ENCODE measurements at regions not wholly inside any gene's neighbourhood (a gene's known extent, or its start where the extent isn't known, plus 50 kb on each side); places are given as distances from the start of the nearest gene placed in this dataset.
A peak's percentile ranks its signal among the peaks of the same experiment; 100 is the strongest.

- Histone ChIP-seq H3K36me3 (no peaks in the 10 kb centered on the region), H3K9me3 (no peaks in the 10 kb centered on the region), H3K27me3 (peaks cover 0 to 3% (median 0%) of the 10 kb centered on the region in 4 donors), H3K4me1 (no peaks in the 10 kb centered on the region), H3K4me3 (no peak overlapping the region), H3K27ac (replicated peaks in 1 of 4) (no peak overlapping the region)
- TF ChIP-seq CTCF (IDR thresholded peaks at IDR 0.05) (peak in 1 of 3 experiments; percentile 15), POLR2AphosphoS5 (IDR thresholded peaks at IDR 0.05) (no peak)
- intact Hi-C loops (cut with DNase I): no loop called here
- WGBS: 16% methylated on average over 3 of the region's 3 CpGs
- DNase-seq (ENCODE audit: extremely low spot score): no peak
These were observed 92.9 kb downstream of the GPR139 start for GRCh38 chr16:19980632-19981265.

GRCh38 chr16:19979638-19980037 lies 94.1 kb downstream of the GPR139 start:
- H3K4me1 ChIP-seq: no peaks in the 10 kb centered on the region
- no peak for DNase-seq (ENCODE audit: extremely low spot score)
- H3K9me3 ChIP-seq: no peaks in the 10 kb centered on the region
- H3K27me3 ChIP-seq: peaks cover 0 to 3% (median 0%) of the 10 kb centered on the region in 4 donors
- H3K4me3 ChIP-seq: no peak overlapping the region
- no peak overlapping the region for H3K27ac ChIP-seq (replicated peaks in 1 of 4)
- no peaks in the 10 kb centered on the region for H3K36me3 ChIP-seq
- WGBS: 34% methylated on average over 4 of the region's 4 CpGs
- TF ChIP-seq EP300 (IDR thresholded peaks at IDR 0.05) (no peak), POLR2A (IDR thresholded peaks at IDR 0.05; ENCODE audit: low read depth) (no peak)
- intact Hi-C loops (cut with DNase I): no loop called here

- Histone ChIP-seq H3K36me3 (no peaks in the 10 kb centered on the region), H3K9me3 (no peaks in the 10 kb centered on the region), H3K4me1 (no peaks in the 10 kb centered on the region), H3K4me3 (no peak overlapping the region), H3K27ac (replicated peaks in 1 of 4) (no peak overlapping the region), H3K27me3 (peaks cover 0 to 21% (median 0%) of the 10 kb centered on the region in 4 donors)
- WGBS: 48% methylated on average over 4 of the region's 4 CpGs
- TF ChIP-seq POLR2A (IDR thresholded peaks at IDR 0.05; ENCODE audit: low read depth) (no peak), CTCF (IDR thresholded peaks at IDR 0.05) (no peak), EP300 (IDR thresholded peaks at IDR 0.05) (no peak), POLR2AphosphoS5 (IDR thresholded peaks at IDR 0.05) (no peak)
- intact Hi-C loops (cut with DNase I): no loop called here
- no peak for DNase-seq (ENCODE audit: extremely low spot score)
These were observed 90.0 kb upstream of the GPRC5B start for GRCh38 chr16:19974607-19975006.

GRCh38 chr16:19972111-19972510 lies 87.5 kb upstream of the GPRC5B start:
- intact Hi-C loops (cut with DNase I): no loop called here
- Histone ChIP-seq H3K27ac (replicated peaks in 1 of 4) (no peak overlapping the region), H3K4me1 (no peaks in the 10 kb centered on the region), H3K4me3 (no peak overlapping the region), H3K36me3 (no peaks in the 10 kb centered on the region), H3K27me3 (peaks cover 0 to 25% (median 0%) of the 10 kb centered on the region in 4 donors), H3K9me3 (peaks cover 0 to 7% (median 0%) of the 10 kb centered on the region in 4 donors)
- no peak for DNase-seq (ENCODE audit: extremely low spot score)
- no CpG with 5 or more reads among the region's 4 CpGs for WGBS
- TF ChIP-seq POLR2A (IDR thresholded peaks at IDR 0.05; ENCODE audit: low read depth): no peak
- no peak for TF ChIP-seq CTCF (IDR thresholded peaks at IDR 0.05)
- TF ChIP-seq POLR2AphosphoS5 (IDR thresholded peaks at IDR 0.05): no peak
- TF ChIP-seq EP300 (IDR thresholded peaks at IDR 0.05): no peak

GRCh38 chr16:19968891-19969683 lies 84.4 kb upstream of the GPRC5B start:
- DNase-seq (ENCODE audit: extremely low spot score): no peak
- intact Hi-C loops (cut with DNase I): no loop called here
- no peak overlapping the region for H3K27ac ChIP-seq (replicated peaks in 1 of 4)
- no peaks in the 10 kb centered on the region for H3K36me3 ChIP-seq
- no peaks in the 10 kb centered on the region for H3K4me1 ChIP-seq
- WGBS: 53% methylated on average over 8 of the region's 8 CpGs
- H3K9me3 ChIP-seq: peaks cover 0 to 7% (median 0%) of the 10 kb centered on the region in 4 donors
- TF ChIP-seq EP300 (IDR thresholded peaks at IDR 0.05) (no peak), CTCF (IDR thresholded peaks at IDR 0.05) (no peak), POLR2A (IDR thresholded peaks at IDR 0.05; ENCODE audit: low read depth) (no peak), POLR2AphosphoS5 (IDR thresholded peaks at IDR 0.05) (no peak)
- H3K27me3 ChIP-seq: peaks cover 0 to 20% (median 0%) of the 10 kb centered on the region in 4 donors
- no peak overlapping the region for H3K4me3 ChIP-seq

All from esophagus muscularis mucosa (tissue), 4 donors.